ENCODE measurements at regions not wholly inside any gene's neighbourhood (a gene's known extent, or its start where the extent isn't known, plus 50 kb on each side); places are given as distances from the start of the nearest gene placed in this dataset.
"Not testable (repeated sequence)": the region's sequence is repeated elsewhere in the genome, so short reads cannot be mapped to it uniquely, and the experiment has no call there.

GRCh38 chr5:177664737-177665136 is 64.8 kb downstream of the B4GALT7 start:
- DNase-seq: not testable (repeated sequence)

- DNase-seq: not testable (repeated sequence)
Observed at GRCh38 chr5:177665172-177665571, 65.2 kb downstream of the B4GALT7 start.

- DNase-seq: not testable (repeated sequence)
Observed at GRCh38 chr5:177665960-177666359, 66.0 kb downstream of the B4GALT7 start.

- DNase-seq: not testable (repeated sequence)
Observed at GRCh38 chr5:177671035-177671754, 71.3 kb downstream of the B4GALT7 start.

GRCh38 chr5:177671755-177672690 is 72.1 kb downstream of the B4GALT7 start:
- peak; percentile 58 to 68 for DNase-seq
